GM18498 (cell line): ENCODE measurements at regions not wholly inside any gene's neighbourhood (a gene's known extent, or its start where the extent isn't known, plus 50 kb on each side); places are given as distances from the start of the nearest gene placed in this dataset.

ENCODE experiments used
- ATAC-seq: cut with Tn5 transposase; IDR thresholded peaks from one replicate; pipeline ENCODE4 v1.9.1; 2021; ENCODE audit warnings: mild to moderate bottlenecking, moderate library complexity; ENCODE audit not compliant: unreplicated experiment

GRCh38 chr9:108316066-108316465 lies 539.7 kb downstream of the ACTL7B start:
- ATAC-seq = no peak

- ATAC-seq = no peak
Observed at GRCh38 chr9:108311745-108312144, 544.0 kb downstream of the ACTL7B start.

- no peak for ATAC-seq
Observed at GRCh38 chr9:108310202-108310601, 545.6 kb downstream of the ACTL7B start.

- ATAC-seq = no peak
Observed at GRCh38 chr9:108300306-108301287, 555.2 kb downstream of the ACTL7B start.

- ATAC-seq = no peak
Observed at GRCh38 chr9:108297073-108297472, 558.7 kb downstream of the ACTL7B start.

GRCh38 chr9:108296056-108296455 lies 559.7 kb downstream of the ACTL7B start:
- ATAC-seq = no peak

GRCh38 chr9:108291586-108291932 lies 564.2 kb downstream of the ACTL7B start:
- ATAC-seq = no peak

- ATAC-seq = no peak
Observed at GRCh38 chr9:108290839-108291585, 564.8 kb downstream of the ACTL7B start.

- ATAC-seq = no peak
Observed at GRCh38 chr9:108286638-108287206, 569.1 kb downstream of the ACTL7B start.

GRCh38 chr9:108283696-108284095 lies 572.1 kb downstream of the ACTL7B start:
- no peak for ATAC-seq

GRCh38 chr9:108282872-108283271 lies 572.9 kb downstream of the ACTL7B start:
- ATAC-seq = no peak

GRCh38 chr9:108281696-108282095 lies 574.1 kb downstream of the ACTL7B start:
- ATAC-seq = no peak

- no peak for ATAC-seq
Observed at GRCh38 chr9:108278341-108278740, 577.4 kb downstream of the ACTL7B start.

- no peak for ATAC-seq
Observed at GRCh38 chr9:108277216-108277615, 578.6 kb downstream of the ACTL7B start.

- no peak for ATAC-seq
Observed at GRCh38 chr9:108275906-108276305, 579.9 kb downstream of the ACTL7B start.

GRCh38 chr9:108274971-108275370 lies 580.8 kb downstream of the ACTL7B start:
- ATAC-seq = no peak

- ATAC-seq = no peak
Observed at GRCh38 chr9:108273988-108274387, 581.8 kb downstream of the ACTL7B start.

GRCh38 chr9:108272349-108272899 lies 583.4 kb downstream of the ACTL7B start:
- ATAC-seq = peak; percentile 64

- peak; percentile 40 for ATAC-seq
Observed at GRCh38 chr9:108271646-108272348, 584.0 kb downstream of the ACTL7B start.

GRCh38 chr9:108271236-108271635 lies 584.5 kb downstream of the ACTL7B start:
- ATAC-seq = no peak

- no peak for ATAC-seq
Observed at GRCh38 chr9:108270561-108270960, 585.2 kb downstream of the ACTL7B start.
